B cell (primary cell): ENCODE measurements at regions not wholly inside any gene's neighbourhood (a gene's known extent, or its start where the extent isn't known, plus 50 kb on each side); places are given as distances from the start of the nearest gene placed in this dataset.

Experiments
- ATAC-seq: fragments of 200-7000 bp; cut with Tn5 transposase; one replicate; pipeline ENCODE4 v1.10.0; 2021; ENCODE audit warnings: low read depth, mild to moderate bottlenecking, moderate number of reproducible peaks, moderate library complexity
- CTCF ChIA-PET: fragments of 350-600 bp; sonication (Branson Sonifier 250); formaldehyde crosslinking; loops from one replicate; lab custom pipeline; 2021; ENCODE audit warnings: antibody characterized with exemption, inconsistent platforms; lab: Charles Lee
- POLR2A ChIA-PET: fragments of 350-600 bp; sonication (Branson Sonifier 250); formaldehyde crosslinking; loops from one replicate; lab custom pipeline; 2021; ENCODE audit warnings: antibody characterized with exemption; lab: Charles Lee
- DNase-seq: peaks from one replicate; pipeline ENCODE4 v3.0.0; 2013
- H2AFZ ChIP-seq: 2 replicates; pipeline ENCODE4 v1.6.1; 2012; ENCODE audit warnings: mild to moderate bottlenecking, low read depth, low read length; ENCODE audit not compliant: insufficient read depth, poor library complexity, severe bottlenecking
- H3K27ac ChIP-seq, 2 donors: 1 replicate in 1 of 2; 2 replicates in 1 of 2; pipeline ENCODE4 v1.5.1; 2012 to 2013; ENCODE audit warnings: low read length in 2 of 2, mild to moderate bottlenecking in 2 of 2, moderate library complexity in 1 of 2
- H3K27me3 ChIP-seq, 4 experiments: fragments of 200-600 bp in 1 of 4; sonication (generic) in 1 of 4; replicated peaks in 1 of 4; 1 replicate in 2 of 4; 2 replicates in 2 of 4; pipeline versions ENCODE4 v1.6.1 to v1.7.0; 2013 to 2016; ENCODE audit warnings: low read length in 3 of 4, mild to moderate bottlenecking in 2 of 4, mixed read lengths in 1 of 4, moderate library complexity in 1 of 4; ENCODE audit not compliant: insufficient read depth in 4 of 4, control insufficient read depth in 3 of 4; ENCODE audit errors: control extremely low read depth in 1 of 4
- H3K36me3 ChIP-seq, 2 experiments: replicated peaks in 1 of 2; 1 replicate in 1 of 2; 2 replicates in 1 of 2; pipeline versions ENCODE4 v1.6.1 to v1.7.1; 2013; ENCODE audit warnings: low read length in 1 of 2; ENCODE audit not compliant: insufficient read depth in 2 of 2, control insufficient read depth in 1 of 2; ENCODE audit errors: control extremely low read depth in 1 of 2, extremely low read depth in 1 of 2
- H3K4me1 ChIP-seq, 2 donors: fragments of 200-600 bp in 1 of 2; sonication (generic) in 1 of 2; 1 replicate in 1 of 2; 2 replicates in 1 of 2; pipeline versions ENCODE4 v1.5.1 to v1.6.1; 2013 to 2017; ENCODE audit warnings: low read length in 2 of 2; ENCODE audit not compliant: control insufficient read depth in 2 of 2, insufficient read depth in 2 of 2
- H3K4me2 ChIP-seq: replicated peaks from 2 replicates; pipeline ENCODE3; 2012; ENCODE audit warnings: mild to moderate bottlenecking, low read depth, low read length; ENCODE audit not compliant: poor library complexity, severe bottlenecking
- H3K4me3 ChIP-seq, 5 experiments: fragments of 200-600 bp in 1 of 5; sonication (generic) in 1 of 5; 1 replicate in 3 of 5; 2 replicates in 2 of 5; pipeline versions ENCODE4 v1.5.1 to v1.7.0; 2011 to 2016; ENCODE audit warnings: low read length in 4 of 5, mild to moderate bottlenecking in 4 of 5, low read depth in 2 of 5, control low read depth in 1 of 5, moderate library complexity in 1 of 5; ENCODE audit not compliant: insufficient read depth in 1 of 5; ENCODE audit errors: control extremely low read depth in 1 of 5, extremely low read depth in 1 of 5
- H3K79me2 ChIP-seq: fragments of 200-600 bp; sonication (generic); one replicate; pipeline ENCODE4 v1.6.0; 2016; ENCODE audit warnings: low read length; ENCODE audit not compliant: control insufficient read depth, insufficient read depth
- H3K9ac ChIP-seq: fragments of 200-600 bp; sonication (generic); 2 replicates; pipeline ENCODE4 v1.6.1; 2017; ENCODE audit warnings: mild to moderate bottlenecking, low read length, moderate library complexity
- H3K9me3 ChIP-seq, 3 donors: one replicate each; pipeline versions ENCODE4 v1.6.1 to v1.7.1; 2013; ENCODE audit warnings: low read length in 2 of 3; ENCODE audit not compliant: control insufficient read depth in 2 of 3, insufficient read depth in 1 of 3; ENCODE audit errors: control extremely low read depth in 1 of 3
- H4K20me1 ChIP-seq: 2 replicates; pipeline ENCODE4 v1.6.0; 2012; ENCODE audit warnings: mild to moderate bottlenecking, low read length; ENCODE audit not compliant: insufficient read depth, control insufficient read depth, poor library complexity, severe bottlenecking
- H3K27ac Mint-ChIP-seq: one replicate; pipeline ENCODE4 v1.8.0; 2021; ENCODE audit warnings: mixed read lengths
- H3K27me3 Mint-ChIP-seq: one replicate; pipeline ENCODE4 v1.8.0; 2021; ENCODE audit warnings: mixed read lengths
- H3K4me1 Mint-ChIP-seq: one replicate; pipeline ENCODE4 v1.8.0; 2021; ENCODE audit warnings: mixed read lengths
- H3K4me3 Mint-ChIP-seq: one replicate; pipeline ENCODE4 v1.8.0; 2021; ENCODE audit warnings: mixed read lengths
- H3K9me3 Mint-ChIP-seq: one replicate; pipeline ENCODE4 v1.8.0; 2022; ENCODE audit warnings: mixed read lengths; ENCODE audit not compliant: insufficient read depth
- EZH2 ChIP-seq: IDR thresholded peaks from 2 replicates; pipeline ENCODE4 v1.6.1; 2012; ENCODE audit warnings: borderline replicate concordance, low read depth, mild to moderate bottlenecking, moderate library complexity, low read length; ENCODE audit not compliant: insufficient read depth, poor library complexity, severe bottlenecking
- WGBS: methylation state at CpG from one replicate; pipeline ENCODE4 v1.1.5; 2013; ENCODE audit warnings: missing lambda C conversion rate; ENCODE audit not compliant: insufficient coverage; 5-methylcytosine and 5-hydroxymethylcytosine counted together
- intact Hi-C: fragments of 100-400 bp; cut with micrococcal nuclease; formaldehyde crosslinking; loops from one replicate; pipeline ENCODE4 v1.10.0; 2022
- TF ChIP-seq, protein P1 (sequence below): fragments of 200-600 bp; IDR thresholded peaks from one replicate; pipeline ENCODE4 v1.8.0; 2022; ENCODE audit warnings: antibody characterized with exemption, mild to moderate bottlenecking

DNA sequence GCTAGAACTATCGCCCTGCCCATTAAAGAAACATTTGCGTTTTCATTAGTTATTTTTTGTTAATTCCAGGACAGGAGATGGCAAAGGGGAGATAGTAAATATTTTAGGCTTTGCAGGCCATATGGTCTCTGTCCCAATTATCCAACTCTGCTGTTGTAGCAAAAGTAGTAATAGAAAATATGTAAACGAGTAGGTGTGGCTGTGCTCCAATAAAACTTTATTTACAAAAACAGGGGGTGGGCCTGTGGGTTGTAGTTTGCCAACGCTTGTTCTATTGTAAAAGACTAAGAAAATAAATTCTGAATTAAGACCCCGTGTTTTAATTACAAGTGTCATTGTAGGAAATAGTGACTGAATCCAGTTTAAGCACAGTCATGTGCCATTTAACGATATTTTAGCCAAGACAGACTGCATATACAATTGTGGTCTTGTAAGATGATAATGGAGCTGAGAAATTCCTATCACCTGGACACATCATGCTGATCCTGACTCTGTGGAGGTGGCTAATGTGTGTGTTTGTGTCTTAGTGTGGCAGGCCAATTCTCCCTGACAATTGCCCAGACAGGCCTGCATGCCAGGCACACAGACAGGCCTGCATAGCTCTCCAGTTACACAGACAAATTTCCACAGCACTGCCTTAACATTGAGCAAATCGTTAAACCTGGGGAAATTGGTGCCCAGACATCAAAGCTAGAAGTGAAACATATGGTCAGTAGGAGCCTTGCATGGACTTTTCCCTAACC, 76.4 kb downstream of the SKA1 start:
- no peak overlapping the region for H3K4me3 Mint-ChIP-seq
- Histone ChIP-seq H4K20me1 (no peaks in the 10 kb centered on the region), H3K9me3 (no peaks in the 10 kb centered on the region), H3K4me3 (no peak overlapping the region), H2AFZ (no peak overlapping the region), H3K79me2 (no peaks in the 10 kb centered on the region), H3K27ac (no peak overlapping the region), H3K9ac (no peak overlapping the region), H3K27me3 (no peaks in the 10 kb centered on the region), H3K4me1 (no peaks in the 10 kb centered on the region), H3K36me3 (no peaks in the 10 kb centered on the region), H3K4me2 (no peak overlapping the region)
- no peaks in the 10 kb centered on the region for H3K4me1 Mint-ChIP-seq
- DNase-seq (no peak), ATAC-seq (no peak)
- H3K27ac Mint-ChIP-seq = no peak overlapping the region
- no peaks in the 10 kb centered on the region for H3K9me3 Mint-ChIP-seq
- 92% methylated on average over 4 of the region's 7 CpGs for WGBS
- POLR2A ChIA-PET = no interaction called here
- intact Hi-C loops = no loop called here
- CTCF ChIA-PET = no interaction called here
- peaks cover 28% of the 10 kb centered on the region for H3K27me3 Mint-ChIP-seq
- TF ChIP-seq EZH2 = no peak
- TF ChIP-seq, protein P1, sequence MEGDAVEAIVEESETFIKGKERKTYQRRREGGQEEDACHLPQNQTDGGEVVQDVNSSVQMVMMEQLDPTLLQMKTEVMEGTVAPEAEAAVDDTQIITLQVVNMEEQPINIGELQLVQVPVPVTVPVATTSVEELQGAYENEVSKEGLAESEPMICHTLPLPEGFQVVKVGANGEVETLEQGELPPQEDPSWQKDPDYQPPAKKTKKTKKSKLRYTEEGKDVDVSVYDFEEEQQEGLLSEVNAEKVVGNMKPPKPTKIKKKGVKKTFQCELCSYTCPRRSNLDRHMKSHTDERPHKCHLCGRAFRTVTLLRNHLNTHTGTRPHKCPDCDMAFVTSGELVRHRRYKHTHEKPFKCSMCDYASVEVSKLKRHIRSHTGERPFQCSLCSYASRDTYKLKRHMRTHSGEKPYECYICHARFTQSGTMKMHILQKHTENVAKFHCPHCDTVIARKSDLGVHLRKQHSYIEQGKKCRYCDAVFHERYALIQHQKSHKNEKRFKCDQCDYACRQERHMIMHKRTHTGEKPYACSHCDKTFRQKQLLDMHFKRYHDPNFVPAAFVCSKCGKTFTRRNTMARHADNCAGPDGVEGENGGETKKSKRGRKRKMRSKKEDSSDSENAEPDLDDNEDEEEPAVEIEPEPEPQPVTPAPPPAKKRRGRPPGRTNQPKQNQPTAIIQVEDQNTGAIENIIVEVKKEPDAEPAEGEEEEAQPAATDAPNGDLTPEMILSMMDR = no peak

DNA sequence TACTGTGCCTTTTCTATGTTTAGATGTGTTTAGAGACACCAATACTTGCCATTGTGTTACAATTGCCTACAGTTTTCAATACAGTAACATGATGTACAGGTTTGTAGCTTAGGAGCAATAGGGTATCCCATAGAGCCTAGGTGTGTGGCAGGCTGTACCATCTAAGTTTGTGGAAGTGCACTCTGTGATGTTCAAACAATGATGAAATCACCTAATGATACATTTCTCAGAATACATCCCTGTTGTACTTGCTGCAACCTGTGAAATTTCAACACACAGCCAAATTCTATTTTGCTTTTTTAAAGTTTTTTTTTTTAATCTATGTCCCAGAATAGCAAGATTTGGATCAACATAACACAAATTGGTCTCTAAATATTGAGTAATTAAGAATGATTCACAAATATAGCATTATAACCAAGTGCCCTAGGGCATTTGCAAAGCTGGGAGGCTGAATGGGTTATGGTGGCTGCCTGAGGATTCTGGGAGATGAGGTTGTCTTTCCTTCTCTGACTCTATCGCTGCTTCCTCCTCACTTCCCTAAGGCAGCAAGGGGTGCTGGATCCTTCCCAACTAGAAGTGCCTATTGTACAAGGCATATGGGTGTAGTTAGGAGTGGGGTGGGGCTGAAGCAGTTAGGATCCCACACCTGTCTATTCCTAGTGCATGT, 78.3 kb downstream of the SKA1 start:
- H3K27ac ChIP-seq = no peak overlapping the region
- no peaks in the 10 kb centered on the region for H3K4me1 ChIP-seq
- H3K79me2 ChIP-seq = no peaks in the 10 kb centered on the region
- DNase-seq (no peak), ATAC-seq (no peak)
- CTCF ChIA-PET = interaction anchor here (0.9 kb wide), 1 partner anchor 24 kb away, joined by 5 read pairs; no protein-coding TSS in a partner anchor
- TF ChIP-seq, protein P1 = no peak
- TF ChIP-seq EZH2 = no peak
- H4K20me1 ChIP-seq = no peaks in the 10 kb centered on the region
- no peak overlapping the region for H3K4me3 ChIP-seq
- Mint-ChIP-seq H3K27me3 (peaks cover 26% of the 10 kb centered on the region), H3K4me1 (no peaks in the 10 kb centered on the region), H3K4me3 (no peak overlapping the region), H3K27ac (no peak overlapping the region), H3K9me3 (no peaks in the 10 kb centered on the region)
- H3K9me3 ChIP-seq = no peaks in the 10 kb centered on the region
- WGBS = no CpG with 5 or more reads among the region's 1 CpG
- H3K27me3 ChIP-seq = no peaks in the 10 kb centered on the region
- H3K9ac ChIP-seq = no peak overlapping the region
- H2AFZ ChIP-seq = no peak overlapping the region
- H3K36me3 ChIP-seq = no peaks in the 10 kb centered on the region
- no peak overlapping the region for H3K4me2 ChIP-seq
- POLR2A ChIA-PET = no interaction called here
- intact Hi-C loops = no loop called here
